OCI-LY7 (cell line): ENCODE measurements at regions not wholly inside any gene's neighbourhood (a gene's known extent, or its start where the extent isn't known, plus 50 kb on each side); places are given as distances from the start of the nearest gene placed in this dataset.
"Not testable (repeated sequence)": the region's sequence is repeated elsewhere in the genome, so short reads cannot be mapped to it uniquely, and the experiment has no call there.

ENCODE experiments used
- BruUV-seq: library from RNA; stranded (reverse); fragments of 400-500 nt; replicated peaks from 2 replicates; lab custom pipeline; 2021; lab: Mats Ljungman, UMichigan
- CTCF ChIA-PET: fragments of 300-600 bp; sonication (Branson Sonifier 250); formaldehyde crosslinking; loops from one replicate; lab custom pipeline; 2022; ENCODE audit warnings: antibody characterized with exemption; ENCODE audit not compliant: unreplicated experiment; lab: Charles Lee
- POLR2A ChIA-PET: fragments of 300-600 bp; sonication (Branson Sonifier 250); formaldehyde crosslinking; loops from one replicate; lab custom pipeline; 2022; ENCODE audit warnings: antibody characterized with exemption; lab: Charles Lee
- DNase-seq: peaks from one replicate; pipeline ENCODE4 v3.0.0-alpha.2; 2015; ENCODE audit warnings: low spot score
- H2AFZ ChIP-seq: fragments of 200-600 bp; sonication (generic), shearing (Covaris generic); 2 replicates; pipeline ENCODE4 v1.6.1; 2014; ENCODE audit warnings: mild to moderate bottlenecking, antibody characterized with exemption, low read length, moderate library complexity
- H3K27ac ChIP-seq: fragments of 200-600 bp; sonication (generic); 2 replicates; pipeline ENCODE4 v1.5.1; 2014; ENCODE audit warnings: mixed run types, low read depth, mild to moderate bottlenecking, moderate library complexity, low read length, inconsistent platforms; ENCODE audit not compliant: poor library complexity, severe bottlenecking
- H3K36me3 ChIP-seq: fragments of 200-600 bp; sonication (generic); 2 replicates; pipeline ENCODE4 v1.6.1; 2014; ENCODE audit warnings: mild to moderate bottlenecking, antibody characterized with exemption, low read length, moderate library complexity, mixed read lengths; ENCODE audit not compliant: insufficient read depth
- H3K4me1 ChIP-seq: fragments of 200-600 bp; sonication (generic); 2 replicates; pipeline ENCODE4 v1.5.1; 2014; ENCODE audit warnings: mild to moderate bottlenecking, low read length; ENCODE audit not compliant: insufficient read depth, poor library complexity, severe bottlenecking
- H3K4me2 ChIP-seq: fragments of 200-600 bp; sonication (generic); 2 replicates; pipeline ENCODE4 v1.6.1; 2014; ENCODE audit warnings: mild to moderate bottlenecking, low read length
- H3K4me3 ChIP-seq: fragments of 200-600 bp; sonication (generic); 2 replicates; pipeline ENCODE4 v1.5.1; 2014; ENCODE audit warnings: mild to moderate bottlenecking, low read depth, low read length; ENCODE audit not compliant: poor library complexity, severe bottlenecking
- H3K79me2 ChIP-seq: fragments of 200-600 bp; sonication (generic); 2 replicates; pipeline ENCODE4 v1.6.1; 2016; ENCODE audit warnings: low read depth, mild to moderate bottlenecking, low read length, moderate library complexity, mixed read lengths; ENCODE audit not compliant: insufficient read depth
- H3K9me2 ChIP-seq: fragments of 200-600 bp; sonication (generic); 2 replicates; pipeline ENCODE4 v1.6.1; 2016; ENCODE audit warnings: mild to moderate bottlenecking, low read length, mixed read lengths; ENCODE audit not compliant: insufficient read depth
- H3K9me3 ChIP-seq: fragments of 200-600 bp; sonication (generic); 2 replicates; pipeline ENCODE4 v1.6.1; 2014; ENCODE audit warnings: mild to moderate bottlenecking, mixed run types, low read length, mixed read lengths
- H4K20me1 ChIP-seq: fragments of 200-600 bp; sonication (generic); 2 replicates; pipeline ENCODE4 v1.6.1; 2014; ENCODE audit warnings: mild to moderate bottlenecking, antibody characterized with exemption, low read length, moderate library complexity, mixed read lengths; ENCODE audit not compliant: insufficient read depth
- EZH2phosphoT487 ChIP-seq: fragments of 200-600 bp; sonication (generic); IDR thresholded peaks from 2 replicates; pipeline ENCODE4 v1.6.1; 2018; ENCODE audit warnings: low read depth, borderline replicate concordance, mild to moderate bottlenecking, mixed run types, antibody characterized with exemption, low read length, moderate library complexity, mixed read lengths
- intact Hi-C: fragments of 100-400 bp; cut with micrococcal nuclease; formaldehyde crosslinking; loops from one replicate; pipeline ENCODE4 v1.10.0; 2022; ENCODE audit not compliant: unreplicated experiment
- TF ChIP-seq, protein P1 (sequence below): fragments of 200-600 bp; sonication (generic); conservative IDR thresholded peaks from 2 replicates; pipeline ENCODE4 v1.5.1; 2014; ENCODE audit warnings: mild to moderate bottlenecking, antibody characterized with exemption, low read length, moderate library complexity, mixed read lengths

DNA sequence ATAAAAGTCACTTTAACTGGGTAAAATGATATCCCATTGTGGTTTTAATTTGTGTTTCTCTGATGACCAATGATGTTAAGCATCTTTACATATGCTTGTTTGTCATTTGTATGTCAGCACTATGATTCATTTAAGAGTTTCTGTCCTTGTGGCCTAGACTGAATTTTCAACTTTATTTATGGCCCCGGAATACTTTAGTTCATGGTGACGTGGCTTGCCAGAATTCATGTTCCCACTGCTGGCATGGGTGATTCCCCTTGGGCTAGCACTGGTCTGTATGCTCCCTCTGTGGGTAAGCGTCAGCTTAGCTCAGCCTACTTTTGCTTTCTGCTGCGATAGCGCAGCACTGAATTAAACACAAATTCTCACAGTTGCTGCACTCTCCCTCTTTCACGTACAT, 436.3 kb upstream of the SGO1 start:
- intact Hi-C loops: no loop called here
- DNase-seq: no peak
- ChIA-PET CTCF (no interaction called here), POLR2A (interaction anchor here (0.7 kb wide), 1 partner anchor 1757 kb away, joined by 3 read pairs; no protein-coding TSS in a partner anchor)
- no peak overlapping the region for H3K4me3 ChIP-seq
- no peaks in the 10 kb centered on the region for H3K9me2 ChIP-seq
- no peak for TF ChIP-seq EZH2phosphoT487
- TF ChIP-seq, protein P1, sequence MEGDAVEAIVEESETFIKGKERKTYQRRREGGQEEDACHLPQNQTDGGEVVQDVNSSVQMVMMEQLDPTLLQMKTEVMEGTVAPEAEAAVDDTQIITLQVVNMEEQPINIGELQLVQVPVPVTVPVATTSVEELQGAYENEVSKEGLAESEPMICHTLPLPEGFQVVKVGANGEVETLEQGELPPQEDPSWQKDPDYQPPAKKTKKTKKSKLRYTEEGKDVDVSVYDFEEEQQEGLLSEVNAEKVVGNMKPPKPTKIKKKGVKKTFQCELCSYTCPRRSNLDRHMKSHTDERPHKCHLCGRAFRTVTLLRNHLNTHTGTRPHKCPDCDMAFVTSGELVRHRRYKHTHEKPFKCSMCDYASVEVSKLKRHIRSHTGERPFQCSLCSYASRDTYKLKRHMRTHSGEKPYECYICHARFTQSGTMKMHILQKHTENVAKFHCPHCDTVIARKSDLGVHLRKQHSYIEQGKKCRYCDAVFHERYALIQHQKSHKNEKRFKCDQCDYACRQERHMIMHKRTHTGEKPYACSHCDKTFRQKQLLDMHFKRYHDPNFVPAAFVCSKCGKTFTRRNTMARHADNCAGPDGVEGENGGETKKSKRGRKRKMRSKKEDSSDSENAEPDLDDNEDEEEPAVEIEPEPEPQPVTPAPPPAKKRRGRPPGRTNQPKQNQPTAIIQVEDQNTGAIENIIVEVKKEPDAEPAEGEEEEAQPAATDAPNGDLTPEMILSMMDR: no peak
- no peaks in the 10 kb centered on the region for H4K20me1 ChIP-seq
- no TSS peak for BruUV-seq
- H3K9me3 ChIP-seq: 0 out of 2 replicates have a peak, but pooled peaks cover 6% of the 10 kb centered on the region
- H2AFZ ChIP-seq: no peak overlapping the region
- H3K27ac ChIP-seq: no peak overlapping the region
- no peaks in the 10 kb centered on the region for H3K4me1 ChIP-seq
- no peaks in the 10 kb centered on the region for H3K79me2 ChIP-seq
- no peak overlapping the region for H3K4me2 ChIP-seq
- no peaks in the 10 kb centered on the region for H3K36me3 ChIP-seq

DNA sequence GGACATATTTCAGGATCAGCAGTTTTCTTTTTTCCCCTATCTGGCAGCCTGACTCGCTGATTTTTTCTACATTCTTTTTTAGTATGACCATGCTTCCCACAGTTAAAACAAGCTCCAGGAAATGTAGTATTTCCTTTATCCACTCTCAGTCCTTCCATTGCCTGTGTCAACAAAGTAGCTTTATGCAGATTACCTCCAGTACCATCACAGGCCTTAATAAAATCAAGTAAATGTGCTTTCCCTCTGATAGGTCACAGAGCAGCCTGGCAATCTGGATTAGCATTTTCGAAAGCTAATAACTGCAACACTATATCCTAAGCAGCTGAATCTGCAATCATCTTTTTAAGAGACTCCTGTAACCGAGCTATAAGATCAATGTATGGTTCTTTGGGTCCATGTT, 432.6 kb upstream of the SGO1 start:
- intact Hi-C loops, DNase-seq, H3K9me2 ChIP-seq, H3K9me3 ChIP-seq, H3K4me1 ChIP-seq, BruUV-seq, CTCF ChIA-PET, H3K4me3 ChIP-seq, H3K27ac ChIP-seq, H3K4me2 ChIP-seq, H2AFZ ChIP-seq, H3K36me3 ChIP-seq, H3K79me2 ChIP-seq, H4K20me1 ChIP-seq: not testable (repeated sequence)
- POLR2A ChIA-PET: interaction anchor here (1.1 to 1.4 kb wide), 2 partner anchors 10 to 183 kb away, joined by 3 to 4 read pairs; no protein-coding TSS in a partner anchor

DNA sequence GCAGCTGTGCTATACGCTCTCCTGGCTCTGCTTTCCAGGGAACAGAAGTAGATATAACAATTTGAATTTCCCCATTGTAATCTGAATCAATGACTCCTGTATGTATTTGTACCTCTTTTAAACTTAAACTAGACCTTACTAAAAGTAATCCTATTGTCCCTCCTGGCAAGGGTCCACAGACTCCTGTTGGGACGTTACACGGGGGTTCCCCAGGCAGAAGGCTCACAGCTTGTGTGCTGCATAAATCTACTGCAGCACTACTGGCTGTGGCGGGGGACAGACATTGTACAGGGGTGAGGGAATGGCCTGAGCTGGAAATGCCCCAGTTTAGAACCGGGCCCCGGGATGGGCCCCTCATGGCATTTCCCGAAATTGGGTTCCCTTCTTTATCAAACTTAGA, 432.2 kb upstream of the SGO1 start:
- H3K4me3 ChIP-seq, H3K79me2 ChIP-seq, CTCF ChIA-PET, DNase-seq, H3K9me3 ChIP-seq, H3K4me2 ChIP-seq, H3K27ac ChIP-seq, H4K20me1 ChIP-seq, H3K36me3 ChIP-seq, intact Hi-C loops, H3K4me1 ChIP-seq, BruUV-seq, H3K9me2 ChIP-seq, H2AFZ ChIP-seq: not testable (repeated sequence)
- POLR2A ChIA-PET: interaction anchor here (1.1 kb wide), 1 partner anchor 183 kb away, joined by 4 read pairs; no protein-coding TSS in a partner anchor

DNA sequence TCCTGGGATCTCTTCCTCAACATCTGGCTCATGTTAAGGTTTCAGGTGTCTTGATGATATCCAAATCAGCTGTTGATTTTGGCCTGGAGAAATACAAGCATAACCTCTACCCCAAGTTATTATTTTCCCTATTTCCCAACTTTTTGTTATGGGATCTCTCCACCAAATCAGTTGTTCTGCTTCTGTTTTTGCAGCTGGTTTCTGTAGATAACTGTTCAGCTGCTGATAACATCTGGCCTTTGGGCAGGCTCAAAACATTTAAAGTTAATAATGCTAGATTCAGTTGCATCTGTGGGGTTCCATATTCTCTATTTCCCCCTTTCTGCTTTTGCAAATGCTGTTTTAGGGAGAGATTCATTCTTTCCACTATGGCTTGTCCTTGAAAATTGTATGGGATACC, 430.0 kb upstream of the SGO1 start:
- H3K36me3 ChIP-seq, DNase-seq, H3K9me2 ChIP-seq, H3K4me2 ChIP-seq, BruUV-seq, H4K20me1 ChIP-seq, H3K4me3 ChIP-seq, intact Hi-C loops, H2AFZ ChIP-seq, H3K79me2 ChIP-seq, CTCF ChIA-PET, H3K9me3 ChIP-seq, H3K27ac ChIP-seq, H3K4me1 ChIP-seq: not testable (repeated sequence)
- POLR2A ChIA-PET: interaction anchor here (0.7 kb wide), 1 partner anchor 9 kb away, joined by 3 read pairs; no protein-coding TSS in a partner anchor
